NB4 (cell line): ENCODE measurements at regions not wholly inside any gene's neighbourhood (a gene's known extent, or its start where the extent isn't known, plus 50 kb on each side); places are given as distances from the start of the nearest gene placed in this dataset.

Source experiments
- POLR2A ChIP-seq: IDR thresholded peaks from 2 replicates; pipeline ENCODE4 v1.6.1; 2011; ENCODE audit warnings: mild to moderate bottlenecking; ENCODE audit not compliant: insufficient read length; ENCODE audit errors: extremely low read depth
- TF ChIP-seq, protein P1 (sequence below): IDR thresholded peaks from one replicate; pipeline ENCODE4 v1.5.1; 2012; ENCODE audit warnings: low read depth, low read length

- TF ChIP-seq, protein P1, sequence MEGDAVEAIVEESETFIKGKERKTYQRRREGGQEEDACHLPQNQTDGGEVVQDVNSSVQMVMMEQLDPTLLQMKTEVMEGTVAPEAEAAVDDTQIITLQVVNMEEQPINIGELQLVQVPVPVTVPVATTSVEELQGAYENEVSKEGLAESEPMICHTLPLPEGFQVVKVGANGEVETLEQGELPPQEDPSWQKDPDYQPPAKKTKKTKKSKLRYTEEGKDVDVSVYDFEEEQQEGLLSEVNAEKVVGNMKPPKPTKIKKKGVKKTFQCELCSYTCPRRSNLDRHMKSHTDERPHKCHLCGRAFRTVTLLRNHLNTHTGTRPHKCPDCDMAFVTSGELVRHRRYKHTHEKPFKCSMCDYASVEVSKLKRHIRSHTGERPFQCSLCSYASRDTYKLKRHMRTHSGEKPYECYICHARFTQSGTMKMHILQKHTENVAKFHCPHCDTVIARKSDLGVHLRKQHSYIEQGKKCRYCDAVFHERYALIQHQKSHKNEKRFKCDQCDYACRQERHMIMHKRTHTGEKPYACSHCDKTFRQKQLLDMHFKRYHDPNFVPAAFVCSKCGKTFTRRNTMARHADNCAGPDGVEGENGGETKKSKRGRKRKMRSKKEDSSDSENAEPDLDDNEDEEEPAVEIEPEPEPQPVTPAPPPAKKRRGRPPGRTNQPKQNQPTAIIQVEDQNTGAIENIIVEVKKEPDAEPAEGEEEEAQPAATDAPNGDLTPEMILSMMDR: no peak
- TF ChIP-seq POLR2A: no peak
Measured at GRCh38 chr15:49712846-49713450, 92.1 kb downstream of the DTWD1 start.
